GM04503 (cell line): ENCODE measurements at regions not wholly inside any gene's neighbourhood (a gene's known extent, or its start where the extent isn't known, plus 50 kb on each side); places are given as distances from the start of the nearest gene placed in this dataset.

Source experiments
- DNase-seq: peaks from one replicate; pipeline ENCODE4 v3.0.0-alpha.2; 2012; ENCODE audit warnings: low read depth

GRCh38 chr2:122736279-122736678 is 980.8 kb downstream of the TSN start:
- DNase-seq, result no peak

- no peak for DNase-seq
Measured at GRCh38 chr2:122737429-122738077, 982.1 kb downstream of the TSN start.

DNA sequence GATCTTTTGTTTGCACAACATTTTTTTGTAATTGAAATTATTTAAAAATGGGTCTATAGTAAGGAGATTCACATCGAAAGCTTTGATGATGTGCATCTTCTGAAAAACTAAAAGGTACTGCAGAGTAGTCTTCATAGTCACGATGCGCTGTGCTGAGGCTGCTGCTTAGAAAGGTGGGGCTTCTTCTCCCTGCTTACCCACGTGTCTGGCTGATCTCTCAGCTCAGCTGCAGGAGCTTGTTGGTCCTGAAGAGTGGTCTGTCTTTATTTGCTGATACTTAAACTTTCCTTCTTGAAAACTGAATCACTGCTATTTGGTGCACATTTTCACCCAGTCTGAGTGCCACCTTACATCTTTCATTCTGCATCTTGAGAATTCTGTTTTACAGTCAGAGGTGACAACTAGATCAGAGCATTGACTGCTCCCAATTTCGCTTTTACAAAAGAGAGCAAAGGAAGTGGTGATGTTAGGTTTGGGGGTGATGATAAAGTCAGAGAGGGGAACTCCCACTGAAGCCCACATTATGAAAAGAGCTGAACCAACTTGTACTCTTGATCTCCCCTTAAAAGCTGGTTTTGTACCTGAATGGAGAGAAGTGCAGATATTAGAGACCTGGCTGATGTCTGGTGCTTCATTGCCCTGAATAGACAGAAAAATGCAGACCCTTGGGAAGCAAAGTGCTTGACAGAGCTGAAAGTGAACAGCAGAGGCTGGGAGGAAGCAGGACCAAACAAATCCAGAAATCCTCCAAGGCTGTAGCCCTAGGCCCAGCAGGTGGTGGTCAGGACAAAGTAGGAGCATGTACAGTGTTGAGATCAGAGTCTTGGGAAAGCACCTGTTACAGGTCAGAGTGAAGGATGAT is 984.5 kb downstream of the TSN start:
- no peak for DNase-seq

GRCh38 chr2:122740594-122740948 is 985.1 kb downstream of the TSN start:
- no peak for DNase-seq

GRCh38 chr2:122741403-122741802 is 986.0 kb downstream of the TSN start:
- no peak for DNase-seq

- DNase-seq, result no peak
Measured at GRCh38 chr2:122743021-122743675, 987.7 kb downstream of the TSN start.

- DNase-seq, result no peak
Measured at GRCh38 chr2:122745603-122746002, 990.2 kb downstream of the TSN start.

GRCh38 chr2:122747670-122748069 is 992.2 kb downstream of the TSN start:
- no peak for DNase-seq

DNA sequence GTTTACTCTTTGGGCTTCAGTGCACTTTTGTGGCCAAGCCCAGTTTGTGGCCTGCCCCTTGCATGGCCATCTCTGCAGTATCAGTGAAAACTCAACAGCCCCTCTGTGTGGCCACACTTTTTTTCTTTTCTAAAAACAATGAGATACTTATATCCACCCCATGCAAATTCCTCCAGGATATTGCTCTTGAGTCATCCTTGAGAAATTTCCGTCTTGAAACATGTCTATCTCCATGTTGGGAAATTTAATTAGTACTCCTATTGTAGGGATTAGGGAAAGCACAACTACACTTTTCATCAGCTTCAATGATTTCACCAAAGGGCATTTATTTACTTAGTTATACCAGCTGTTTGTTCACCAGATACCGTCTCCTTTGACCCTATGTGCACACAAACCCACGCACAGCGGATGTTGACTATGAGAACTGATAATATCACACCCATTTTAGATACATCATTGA is 993.1 kb downstream of the TSN start:
- DNase-seq, result peak; percentile 38

- DNase-seq, result no peak
Measured at GRCh38 chr2:122749405-122749804, 994.0 kb downstream of the TSN start.

DNA sequence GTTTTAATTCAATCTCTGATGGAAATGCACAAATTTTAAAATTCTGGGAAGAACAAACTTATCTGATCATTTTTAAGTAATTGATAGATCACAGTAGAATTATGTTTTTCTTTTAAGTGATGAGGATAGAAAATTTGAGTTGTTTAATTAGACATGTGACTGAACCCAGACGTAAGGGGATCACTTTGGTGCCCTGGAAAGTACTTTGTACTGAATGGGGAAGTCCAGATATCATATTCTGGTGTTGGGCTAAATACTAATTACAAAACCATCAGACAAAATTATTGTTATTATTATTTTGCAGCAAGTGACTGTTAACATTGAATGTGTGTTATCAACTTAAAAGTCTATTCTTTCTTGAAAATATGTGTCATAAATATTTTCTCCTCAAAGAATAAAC is 994.6 kb downstream of the TSN start:
- DNase-seq, result no peak

DNA sequence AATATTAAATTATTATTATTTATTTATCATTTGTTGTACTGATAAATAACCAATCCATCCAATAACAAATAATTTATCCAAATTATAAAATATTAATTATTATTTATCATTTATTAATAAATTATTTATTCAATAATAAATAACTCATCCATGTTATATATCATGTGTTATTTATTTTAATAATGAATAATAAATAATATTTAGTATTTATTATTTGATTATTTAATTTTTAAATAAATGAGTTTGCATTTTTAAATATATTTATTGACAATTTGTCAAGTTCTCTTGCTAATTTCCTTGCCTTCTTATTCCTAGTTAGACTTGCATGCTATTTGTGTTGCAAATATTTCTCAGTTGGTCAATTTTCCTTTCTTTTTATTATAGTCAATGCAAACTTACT is 995.4 kb downstream of the TSN start:
- DNase-seq, result no peak

- no peak for DNase-seq
Measured at GRCh38 chr2:122753336-122753735, 997.9 kb downstream of the TSN start.

DNA sequence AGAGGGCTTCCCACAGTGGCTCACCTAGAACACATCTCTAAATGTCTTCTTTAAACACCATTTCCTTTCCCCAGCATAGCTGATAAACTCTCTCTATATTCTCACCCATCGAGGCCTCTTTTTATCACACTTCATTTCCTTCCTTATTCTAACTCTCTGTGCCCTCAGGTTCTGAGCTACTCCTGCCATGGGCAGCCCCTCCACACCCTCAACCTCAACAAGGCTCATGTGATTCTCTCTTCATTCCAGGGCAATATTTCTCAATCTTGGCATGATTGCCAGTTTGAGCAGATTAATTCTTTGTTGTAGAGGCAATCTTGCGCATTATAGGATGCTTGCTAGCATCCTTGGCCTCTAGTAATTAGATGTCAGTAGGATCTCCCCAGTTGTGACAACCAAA is 999.1 kb downstream of the TSN start:
- no peak for DNase-seq

DNA sequence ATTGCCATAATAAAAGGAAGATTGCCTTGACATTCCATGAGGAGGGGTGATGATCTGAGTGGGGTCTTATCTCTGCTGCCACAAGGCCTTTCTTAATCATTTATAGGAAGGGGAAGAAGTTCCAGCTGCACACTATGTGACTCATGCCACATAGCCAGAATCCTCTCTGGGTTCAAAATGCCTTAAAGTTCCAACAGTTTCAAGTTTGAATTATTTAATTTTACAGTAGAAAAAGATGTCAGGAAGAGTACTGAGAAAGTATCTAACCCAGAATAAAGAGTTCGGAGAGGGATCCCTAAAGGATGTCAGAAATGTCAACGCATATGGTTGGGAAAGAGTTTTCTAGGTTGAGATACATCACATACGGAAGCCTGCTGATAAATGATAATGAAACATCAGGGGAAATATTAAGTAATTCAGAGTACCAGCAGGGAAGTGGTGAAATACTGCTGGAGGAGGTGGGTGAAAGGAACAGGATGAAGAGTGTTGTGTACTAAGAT is 999.9 kb downstream of the TSN start:
- no peak for DNase-seq

- no peak for DNase-seq
Measured at GRCh38 chr2:122758967-122759366, 1003.5 kb downstream of the TSN start.

GRCh38 chr2:122764014-122764413 is 1008.6 kb downstream of the TSN start:
- no peak for DNase-seq

GRCh38 chr2:122780251-122780650 is 1024.8 kb downstream of the TSN start:
- no peak for DNase-seq

DNA sequence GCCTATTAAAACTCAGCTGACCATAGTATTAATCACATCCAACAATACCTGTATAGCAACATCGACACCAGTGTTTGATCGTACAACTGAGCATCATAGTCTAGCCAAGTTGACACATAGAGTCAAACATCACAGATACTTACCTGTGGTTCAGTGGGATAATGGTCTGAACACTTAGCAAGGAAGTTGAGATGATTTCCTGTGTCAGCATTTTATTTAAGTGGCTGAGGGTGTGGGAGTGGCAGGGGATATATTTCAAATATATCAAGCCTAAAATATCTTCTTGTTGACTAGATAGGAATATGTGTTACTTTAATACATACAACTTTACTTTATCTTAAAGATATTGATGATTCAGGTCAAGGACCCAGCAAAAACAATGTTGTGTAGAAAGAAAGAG is 1038.6 kb downstream of the TSN start:
- no peak for DNase-seq

GRCh38 chr2:122795763-122796162 is 1040.3 kb downstream of the TSN start:
- DNase-seq, result no peak

DNA sequence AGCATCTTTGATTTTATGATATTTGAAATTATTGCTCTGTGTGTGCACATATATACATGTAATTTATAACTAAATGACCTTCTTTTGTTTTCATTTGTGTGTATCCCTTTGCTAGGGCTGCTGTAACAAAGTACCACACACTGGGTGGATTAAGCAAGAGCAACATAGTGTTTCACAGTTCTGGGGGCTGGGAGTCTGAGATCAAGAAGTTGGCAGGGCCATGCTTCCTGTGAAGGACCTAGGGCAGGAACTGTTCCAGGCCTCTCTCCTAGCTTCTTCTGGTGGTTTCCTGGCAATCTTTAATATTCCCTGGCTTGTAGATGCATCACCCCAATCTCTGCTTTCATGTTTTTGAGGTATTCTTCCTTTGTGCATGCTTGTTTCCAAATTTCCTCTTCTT is 1043.9 kb downstream of the TSN start:
- no peak for DNase-seq

DNA sequence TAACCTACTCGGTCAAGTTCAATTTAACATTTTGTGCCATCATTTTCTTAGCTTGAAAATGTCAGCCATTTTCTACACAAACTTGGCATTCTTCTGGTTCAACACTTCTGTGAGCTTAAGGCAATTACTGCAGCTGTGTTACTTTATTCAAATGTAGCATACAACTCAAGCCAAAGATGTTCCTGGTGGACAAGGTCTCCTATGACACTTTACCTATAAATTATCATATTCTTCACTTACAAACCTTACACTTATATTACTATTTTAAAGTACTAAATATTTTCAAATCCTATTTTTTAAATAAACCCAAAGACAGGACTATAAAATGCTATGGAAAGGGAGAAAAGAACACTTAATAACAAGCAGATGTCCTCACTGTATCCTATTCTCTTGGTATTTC is 1045.3 kb downstream of the TSN start:
- no peak for DNase-seq

DNA sequence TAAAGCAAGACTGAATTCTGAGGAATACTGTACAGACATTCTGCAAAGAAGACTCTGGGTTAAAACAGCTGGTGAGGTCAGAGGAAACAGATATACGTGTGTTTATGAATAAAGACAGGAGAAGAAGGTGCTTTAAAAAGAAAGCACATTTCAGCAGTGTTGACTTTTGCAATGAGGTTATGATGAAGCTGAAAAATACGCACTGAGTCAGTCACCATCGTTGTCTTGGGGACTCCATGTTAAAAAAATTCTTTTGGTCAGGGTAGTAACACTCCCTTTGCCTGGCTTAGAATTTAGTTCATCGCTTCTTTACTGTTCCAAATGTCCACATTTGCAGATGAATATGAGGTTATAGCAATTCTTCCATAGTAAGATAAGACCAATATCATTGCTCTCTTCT is 1049.0 kb downstream of the TSN start:
- DNase-seq, result no peak
